ENCODE measurements at regions not wholly inside any gene's neighbourhood (a gene's known extent, or its start where the extent isn't known, plus 50 kb on each side); places are given as distances from the start of the nearest gene placed in this dataset.

GRCh38 chr18:2471523-2471922, 99.8 kb downstream of the METTL4 start:
- TF ChIP-seq JUND (IDR thresholded peaks at IDR 0.05; ENCODE audit: low read depth) = no peak
- in situ Hi-C loops (cut with HindIII; ENCODE audit: low pct_unique_long_range_greater_than_20kb, low sequenced_read_pairs) = no loop called here
- no peak for DNase-seq (ENCODE audit: low read depth in 1 of 2, low spot score in 1 of 2)

DNA sequence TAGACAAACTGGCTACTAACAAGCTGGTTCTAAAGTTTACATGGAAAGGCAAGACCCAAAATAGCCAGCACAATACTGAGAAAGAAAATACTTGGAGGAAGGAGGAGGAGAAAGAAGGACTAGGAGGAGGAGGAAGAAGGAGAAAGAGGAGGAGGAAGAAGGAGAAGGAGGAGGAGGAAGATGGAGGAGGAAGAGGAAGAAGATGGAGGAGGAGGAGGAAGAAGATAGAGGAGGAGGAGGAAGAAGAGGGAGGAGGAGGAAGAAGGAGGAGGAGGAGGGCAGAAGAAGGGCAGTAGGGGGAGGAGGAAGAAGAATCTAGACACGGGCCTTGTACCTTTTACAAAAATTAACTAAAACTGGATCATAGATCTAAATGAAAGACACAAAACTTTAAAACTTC, 92.6 kb downstream of the METTL4 start:
- in situ Hi-C loops (cut with HindIII; ENCODE audit: low pct_unique_long_range_greater_than_20kb, low sequenced_read_pairs) = no loop called here
- TF ChIP-seq JUND (IDR thresholded peaks at IDR 0.05; ENCODE audit: low read depth) = no peak
- no peak for DNase-seq (ENCODE audit: low read depth in 1 of 2, low spot score in 1 of 2)

- in situ Hi-C loops (cut with HindIII; ENCODE audit: low pct_unique_long_range_greater_than_20kb, low sequenced_read_pairs) = no loop called here
- DNase-seq (ENCODE audit: low read depth in 1 of 2, low spot score in 1 of 2) = peak in 1 of 2 experiments; percentile 22
- TF ChIP-seq JUND (IDR thresholded peaks at IDR 0.05; ENCODE audit: low read depth) = no peak
Observed at GRCh38 chr18:2480536-2480935, 90.8 kb downstream of the METTL4 start.

GRCh38 chr18:2482706-2483475, 88.4 kb downstream of the METTL4 start:
- in situ Hi-C loops (cut with HindIII; ENCODE audit: low pct_unique_long_range_greater_than_20kb, low sequenced_read_pairs) = no loop called here
- TF ChIP-seq JUND (IDR thresholded peaks at IDR 0.05; ENCODE audit: low read depth) = no peak
- DNase-seq (ENCODE audit: low read depth in 1 of 2, low spot score in 1 of 2) = no peak

GRCh38 chr18:2485983-2486382, 85.3 kb downstream of the METTL4 start:
- in situ Hi-C loops (cut with HindIII; ENCODE audit: low pct_unique_long_range_greater_than_20kb, low sequenced_read_pairs) = no loop called here
- TF ChIP-seq JUND (IDR thresholded peaks at IDR 0.05; ENCODE audit: low read depth) = no peak
- no peak for DNase-seq (ENCODE audit: low read depth in 1 of 2, low spot score in 1 of 2)

DNA sequence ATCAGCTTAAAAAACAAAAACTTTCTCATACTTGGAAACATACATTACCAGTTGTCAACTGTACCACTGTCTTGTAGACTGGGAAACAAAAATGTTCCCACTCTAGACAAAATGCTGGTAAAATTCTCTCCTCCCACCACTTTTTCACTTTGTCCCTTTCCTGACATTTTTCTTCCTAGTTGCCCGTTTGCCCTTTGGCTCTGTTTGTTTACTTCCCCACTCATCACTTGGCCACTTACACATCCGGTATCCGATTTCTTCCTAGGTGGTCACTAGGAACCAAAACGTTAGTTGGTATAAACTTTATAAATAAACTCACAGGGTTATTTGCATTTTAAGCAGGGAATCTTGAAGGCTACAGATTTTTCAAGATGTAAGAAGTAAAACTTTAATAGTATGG, 84.9 kb downstream of the METTL4 start:
- DNase-seq (ENCODE audit: low read depth in 1 of 2, low spot score in 1 of 2) = no peak
- in situ Hi-C loops (cut with HindIII; ENCODE audit: low pct_unique_long_range_greater_than_20kb, low sequenced_read_pairs) = no loop called here
- TF ChIP-seq JUND (IDR thresholded peaks at IDR 0.05; ENCODE audit: low read depth) = no peak
